HepG2 (cell line): ENCODE measurements at regions not wholly inside any gene's neighbourhood (a gene's known extent, or its start where the extent isn't known, plus 50 kb on each side); places are given as distances from the start of the nearest gene placed in this dataset.

Experiments
- KDM6A ChIP-seq: IDR thresholded peaks from 2 replicates; pipeline ENCODE4 v1.6.1; 2016; ENCODE audit warnings: low read depth
- PRDM15 ChIP-seq: sonication (generic); formaldehyde crosslinking; IDR thresholded peaks from 2 replicates; pipeline ENCODE4 v1.4.0; 2020; ENCODE audit warnings: missing genetic modification reagents
- TAF1 ChIP-seq: sonication (generic); formaldehyde crosslinking; IDR thresholded peaks from 2 replicates; pipeline ENCODE4 v1.4.0; 2020; ENCODE audit warnings: missing genetic modification reagents

GRCh38 chr3:94360987-94361386 lies 298.1 kb downstream of the NSUN3 start:
- TF ChIP-seq TAF1 (CRISPR knock-in tag): no peak
- no peak for TF ChIP-seq KDM6A (CRISPR knock-in tag)
- no peak for TF ChIP-seq PRDM15 (CRISPR knock-in tag)
